ENCODE measurements at regions not wholly inside any gene's neighbourhood (a gene's known extent, or its start where the extent isn't known, plus 50 kb on each side); places are given as distances from the start of the nearest gene placed in this dataset.

DNA sequence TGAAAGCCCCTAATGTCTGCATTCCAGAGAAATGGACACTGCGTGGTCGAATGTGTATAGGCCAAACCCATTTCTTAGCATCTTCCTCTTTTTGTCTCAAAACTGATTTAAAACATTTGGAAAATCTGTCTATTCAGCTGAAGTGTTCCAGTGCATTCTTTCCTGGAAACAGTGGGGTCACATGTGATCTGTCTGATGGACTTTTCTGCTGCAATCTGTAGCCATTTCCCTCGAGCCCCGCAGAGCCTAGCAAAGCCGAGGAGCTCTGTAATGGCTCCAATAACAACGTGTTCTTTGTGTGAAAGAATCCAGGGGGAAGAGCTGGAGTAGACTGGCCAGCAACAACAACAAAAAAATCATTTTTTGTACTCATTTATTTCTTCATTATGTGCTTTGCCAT, 329.3 kb downstream of the BARHL2 start:
- TF ChIP-seq, protein P1, sequence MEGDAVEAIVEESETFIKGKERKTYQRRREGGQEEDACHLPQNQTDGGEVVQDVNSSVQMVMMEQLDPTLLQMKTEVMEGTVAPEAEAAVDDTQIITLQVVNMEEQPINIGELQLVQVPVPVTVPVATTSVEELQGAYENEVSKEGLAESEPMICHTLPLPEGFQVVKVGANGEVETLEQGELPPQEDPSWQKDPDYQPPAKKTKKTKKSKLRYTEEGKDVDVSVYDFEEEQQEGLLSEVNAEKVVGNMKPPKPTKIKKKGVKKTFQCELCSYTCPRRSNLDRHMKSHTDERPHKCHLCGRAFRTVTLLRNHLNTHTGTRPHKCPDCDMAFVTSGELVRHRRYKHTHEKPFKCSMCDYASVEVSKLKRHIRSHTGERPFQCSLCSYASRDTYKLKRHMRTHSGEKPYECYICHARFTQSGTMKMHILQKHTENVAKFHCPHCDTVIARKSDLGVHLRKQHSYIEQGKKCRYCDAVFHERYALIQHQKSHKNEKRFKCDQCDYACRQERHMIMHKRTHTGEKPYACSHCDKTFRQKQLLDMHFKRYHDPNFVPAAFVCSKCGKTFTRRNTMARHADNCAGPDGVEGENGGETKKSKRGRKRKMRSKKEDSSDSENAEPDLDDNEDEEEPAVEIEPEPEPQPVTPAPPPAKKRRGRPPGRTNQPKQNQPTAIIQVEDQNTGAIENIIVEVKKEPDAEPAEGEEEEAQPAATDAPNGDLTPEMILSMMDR (IDR thresholded peaks at IDR 0.05) = no peak
- TF ChIP-seq POLR2A (IDR thresholded peaks at IDR 0.05) = no peak

Measured in adrenal gland (tissue), 5 donors.